Right ventricle myocardium inferior (tissue), 1 donor: ENCODE measurements at regions not wholly inside any gene's neighbourhood (a gene's known extent, or its start where the extent isn't known, plus 50 kb on each side); places are given as distances from the start of the nearest gene placed in this dataset.
"Not testable (repeated sequence)": the region's sequence is repeated elsewhere in the genome, so short reads cannot be mapped to it uniquely, and the experiment has no call there.

Experiments
- ATAC-seq: fragments of 200-7000 bp; cut with Tn5 transposase; one replicate; pipeline ENCODE4 v1.9.1; 2020; ENCODE audit warnings: mild to moderate bottlenecking, moderate library complexity
- DNase-seq: peaks from one replicate; pipeline ENCODE4 v3.0.0; 2021; ENCODE audit errors: missing footprints
- intact Hi-C: fragments of 100-400 bp; cut with DNase I; formaldehyde crosslinking; loops from one replicate; pipeline ENCODE4 v1.11.0; 2022
- donor health status: DM: no; HTN: yes; CAD: no; lungs with severe emphysema.

DNA sequence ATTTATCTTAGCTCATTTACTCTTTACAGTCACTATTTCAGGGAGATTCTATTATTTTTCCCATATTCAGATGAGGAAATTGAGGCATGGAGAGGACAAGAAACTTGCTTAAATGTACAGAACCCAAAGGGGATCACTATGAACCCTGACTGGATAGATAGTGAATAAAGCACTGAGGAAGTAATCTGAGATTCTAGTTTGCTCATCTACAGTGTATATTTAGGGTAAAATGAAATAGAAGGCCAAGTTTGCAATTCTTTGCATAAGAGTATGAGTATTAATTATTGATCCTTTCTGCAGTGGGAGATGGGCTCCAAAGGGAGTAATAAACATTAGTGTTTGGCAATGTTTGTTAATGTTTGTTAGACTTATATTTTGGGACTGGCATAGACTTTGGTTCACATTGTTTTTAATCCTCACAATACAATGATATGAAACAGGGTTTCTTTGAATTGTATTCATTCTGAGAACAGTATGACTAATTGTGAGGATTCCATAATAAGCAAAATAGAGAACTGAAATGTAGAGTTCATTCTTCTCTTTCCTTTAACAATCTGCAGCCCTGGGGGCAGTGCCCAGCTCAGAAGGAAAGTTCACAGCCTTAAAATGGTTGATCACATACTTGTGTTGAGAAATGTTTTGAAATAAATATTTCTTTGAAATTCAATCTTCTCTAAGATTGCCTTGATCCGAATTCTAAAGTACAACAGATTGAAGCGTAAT, 131.0 kb upstream of the ZNF804B start:
- ATAC-seq (no peak), DNase-seq (no peak)
- intact Hi-C loops, result no loop called here

DNA sequence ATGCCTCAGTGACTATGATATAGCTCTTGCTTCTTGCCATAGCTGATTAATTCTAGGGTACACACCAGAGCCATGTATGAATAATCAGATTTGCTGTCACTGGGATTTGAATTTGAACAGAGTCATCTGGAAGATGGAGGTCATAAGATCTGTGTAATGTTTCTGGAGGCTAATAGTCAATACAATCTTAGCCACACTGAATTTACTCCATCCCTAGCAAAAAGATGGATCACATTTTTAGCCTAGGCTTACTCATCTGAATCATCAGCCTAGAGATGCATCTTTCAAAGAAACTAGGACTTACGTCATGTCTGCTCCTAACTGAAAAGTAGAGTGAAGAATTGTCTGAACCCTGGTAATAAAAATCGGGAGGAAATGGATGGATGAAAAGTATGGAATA, 142.3 kb upstream of the ZNF804B start:
- intact Hi-C loops, result no loop called here
- no peak for ATAC-seq
- no peak for DNase-seq

DNA sequence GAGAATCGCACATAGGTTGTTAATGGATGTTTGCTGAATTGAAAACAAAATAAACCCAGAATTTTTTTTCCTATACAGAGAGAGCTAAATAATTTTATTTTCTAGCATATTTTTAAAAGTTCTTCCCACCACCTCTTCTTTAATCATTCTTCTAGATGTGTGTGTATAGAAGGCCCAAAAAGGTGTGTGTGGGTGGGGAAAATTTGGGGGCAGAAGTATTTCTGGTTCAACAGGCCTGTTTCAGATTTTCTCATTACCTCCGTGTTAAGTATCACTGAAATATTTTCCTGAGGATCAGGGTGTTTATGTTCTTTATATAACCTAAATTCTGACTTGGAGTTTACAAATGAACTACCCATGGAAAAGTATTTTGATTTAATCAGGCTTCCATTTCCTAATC, 144.2 kb upstream of the ZNF804B start:
- intact Hi-C loops, result no loop called here
- ATAC-seq, result no peak
- DNase-seq, result no peak

- ATAC-seq, result no peak
- intact Hi-C loops, result no loop called here
Observed at GRCh38 chr7:88614736-88615135, 144.8 kb upstream of the ZNF804B start.

DNA sequence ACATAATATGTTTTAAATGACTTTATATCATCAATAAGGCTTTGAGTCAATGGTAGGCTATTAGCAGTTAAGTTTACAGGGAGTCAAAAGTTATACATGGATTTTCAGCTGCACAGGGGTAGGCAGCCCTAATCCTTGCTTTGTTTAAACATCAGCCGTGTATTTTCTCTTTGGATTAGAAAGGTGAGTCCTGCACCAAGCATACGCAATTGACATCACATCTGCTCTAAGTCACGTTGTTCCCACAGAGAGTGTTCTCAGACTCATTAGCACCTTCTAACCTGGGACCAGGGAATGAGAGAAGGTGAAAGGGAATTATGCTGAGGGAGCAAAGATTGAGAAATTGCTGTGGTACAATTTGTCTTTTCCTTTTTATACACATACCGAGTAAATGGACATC, 148.6 kb upstream of the ZNF804B start:
- ATAC-seq (no peak), DNase-seq (no peak)
- intact Hi-C loops, result no loop called here

More at GRCh38 chr7:88614736-88615135, 144.8 kb upstream of the ZNF804B start:
- no peak for DNase-seq

- ATAC-seq, result no peak
- intact Hi-C loops, result no loop called here
- no peak for DNase-seq
Observed at GRCh38 chr7:88600695-88601094, 158.8 kb upstream of the ZNF804B start.

DNA sequence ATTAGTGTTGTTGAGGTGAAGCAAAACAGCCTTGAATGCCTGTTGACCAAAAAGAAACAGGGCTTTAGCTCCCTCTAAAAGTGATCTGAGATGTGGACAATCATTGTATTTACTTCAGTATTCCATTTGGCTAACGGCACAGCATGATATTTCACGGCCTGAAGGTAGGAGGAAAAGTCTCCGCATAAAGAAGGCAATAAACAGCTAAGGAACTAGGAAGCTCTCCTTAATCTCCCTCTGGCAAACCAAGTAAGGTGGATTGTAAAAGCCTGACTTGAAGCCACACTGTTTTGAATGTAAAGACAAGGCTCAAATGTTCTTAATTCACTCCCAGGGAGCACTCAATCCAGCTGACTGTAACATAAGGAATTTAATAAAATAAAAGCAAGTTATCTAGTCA, 160.0 kb upstream of the ZNF804B start:
- ATAC-seq (no peak), DNase-seq (no peak)
- intact Hi-C loops, result no loop called here

GRCh38 chr7:88597941-88598425, 161.5 kb upstream of the ZNF804B start:
- DNase-seq (no peak), ATAC-seq (no peak)
- intact Hi-C loops, result no loop called here

GRCh38 chr7:88590963-88591362, 168.5 kb upstream of the ZNF804B start:
- intact Hi-C loops, result no loop called here
- DNase-seq, result no peak
- ATAC-seq, result no peak

- intact Hi-C loops, result no loop called here
- DNase-seq (no peak), ATAC-seq (no peak)
Observed at GRCh38 chr7:88589927-88590326, 169.6 kb upstream of the ZNF804B start.

DNA sequence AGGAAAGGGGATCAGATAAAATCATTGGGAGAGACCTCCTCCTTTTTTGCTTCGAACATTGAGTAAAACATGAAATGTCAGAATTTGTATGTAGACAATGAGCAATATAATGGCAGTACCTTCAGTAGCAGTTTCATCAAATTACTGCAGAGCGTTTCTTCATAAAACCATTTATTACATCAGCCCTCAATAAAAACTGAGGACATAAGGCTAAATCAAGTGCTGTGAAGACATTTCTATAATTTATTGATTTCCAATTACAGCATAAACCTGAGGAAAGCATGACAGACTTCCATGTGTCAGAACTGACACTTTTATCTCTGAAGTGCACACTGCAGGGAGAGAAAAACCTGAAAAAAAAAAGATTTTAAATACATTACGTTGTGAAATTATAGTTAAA, 172.6 kb upstream of the ZNF804B start:
- intact Hi-C loops, result no loop called here
- DNase-seq (no peak), ATAC-seq (no peak)

GRCh38 chr7:88586219-88586618, 173.3 kb upstream of the ZNF804B start:
- intact Hi-C loops, result no loop called here
- no peak for ATAC-seq
- DNase-seq, result no peak

DNA sequence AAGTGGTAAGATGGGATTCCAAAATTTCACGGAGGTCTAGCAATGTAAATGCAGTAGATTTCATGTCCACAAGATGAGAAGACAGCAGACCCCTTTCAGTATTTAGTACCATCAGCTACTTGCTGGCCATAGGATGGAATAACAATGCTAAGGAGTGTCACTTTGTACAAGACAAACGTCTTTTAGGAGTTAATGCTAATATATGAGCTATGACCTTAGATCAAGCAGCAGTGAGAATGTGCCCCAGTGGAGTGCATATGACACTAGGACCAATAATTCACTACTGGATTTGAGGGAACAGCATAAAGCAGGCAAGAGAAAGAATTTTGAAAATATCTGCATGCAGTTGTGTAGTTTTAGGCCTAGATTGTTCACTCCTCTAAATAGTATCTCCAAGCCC, 182.8 kb upstream of the ZNF804B start:
- DNase-seq (no peak), ATAC-seq (no peak)
- intact Hi-C loops, result no loop called here

DNA sequence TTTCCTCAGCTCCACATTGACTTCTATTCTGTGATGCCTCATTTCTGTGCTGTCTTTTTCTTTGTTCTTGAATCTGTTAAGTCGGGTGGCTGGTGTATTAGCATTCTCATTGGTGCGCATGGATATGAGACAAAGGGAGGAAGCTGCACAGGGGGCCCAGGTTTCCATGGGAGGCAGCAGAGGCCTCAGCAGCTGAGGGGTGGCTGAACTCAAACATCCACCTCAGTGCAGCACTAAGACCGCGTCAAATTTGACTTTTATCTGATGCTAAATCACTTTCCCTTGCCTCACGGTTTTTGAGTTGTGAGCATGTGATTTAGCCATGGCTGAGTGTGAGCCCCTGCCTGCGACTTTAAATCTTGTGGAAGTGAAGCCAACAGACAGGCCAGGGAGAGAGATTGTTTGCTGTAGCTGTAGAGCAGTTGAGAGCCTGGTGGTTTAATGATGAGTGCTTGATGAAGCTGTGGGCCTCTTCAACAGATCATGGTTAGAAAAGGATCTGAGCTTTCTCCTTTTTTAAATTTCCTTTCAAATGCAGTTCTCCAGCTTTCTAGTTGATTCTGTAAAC, 193.3 kb upstream of the ZNF804B start:
- DNase-seq, result no peak
- no peak for ATAC-seq
- intact Hi-C loops, result no loop called here

DNA sequence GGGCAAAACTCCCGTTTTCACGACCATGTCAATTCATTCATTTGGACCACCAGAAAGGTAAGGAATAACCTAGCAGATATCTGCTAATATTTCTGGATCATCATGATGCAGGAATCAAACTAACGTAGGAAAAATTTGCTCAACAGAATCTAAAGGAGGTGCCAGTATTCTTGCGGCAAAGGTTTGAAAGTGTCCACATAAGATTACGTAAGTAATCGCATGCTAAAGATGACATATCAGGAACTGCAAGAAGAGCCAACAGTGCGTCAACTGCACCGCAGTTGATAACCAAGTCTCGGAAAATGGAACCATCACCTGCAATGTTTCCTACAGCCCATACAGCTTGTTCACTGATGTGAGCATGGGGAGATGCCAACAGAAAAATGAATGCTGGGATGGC, 194.1 kb upstream of the ZNF804B start:
- no peak for ATAC-seq
- intact Hi-C loops, result no loop called here
- DNase-seq, result no peak

DNA sequence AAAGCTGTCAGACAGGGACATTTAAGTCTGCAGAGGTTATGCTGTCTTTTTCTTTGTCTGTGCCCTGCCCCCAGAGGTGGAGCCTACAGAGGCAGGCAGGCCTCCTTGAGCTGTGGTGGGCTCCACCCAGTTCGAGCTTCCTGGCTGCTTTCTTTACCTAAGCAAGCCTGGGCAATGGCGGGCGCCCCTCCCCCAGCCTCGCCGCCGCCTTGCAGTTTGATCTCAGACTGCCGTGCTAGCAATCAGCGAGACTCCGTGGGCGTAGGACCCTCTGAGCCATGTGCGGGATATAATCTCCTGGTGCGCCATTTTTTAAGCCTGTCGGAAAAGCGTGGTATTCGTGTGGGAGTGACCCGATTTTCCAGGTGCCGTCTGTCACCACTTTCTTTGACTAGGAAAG, 203.1 kb upstream of the ZNF804B start:
- intact Hi-C loops, ATAC-seq, DNase-seq: not testable (repeated sequence)

- DNase-seq, intact Hi-C loops, ATAC-seq: not testable (repeated sequence)
Observed at GRCh38 chr7:88554847-88555246, 204.7 kb upstream of the ZNF804B start.

GRCh38 chr7:88548399-88548798, 211.1 kb upstream of the ZNF804B start:
- ATAC-seq (no peak), DNase-seq (no peak)
- intact Hi-C loops, result no loop called here

DNA sequence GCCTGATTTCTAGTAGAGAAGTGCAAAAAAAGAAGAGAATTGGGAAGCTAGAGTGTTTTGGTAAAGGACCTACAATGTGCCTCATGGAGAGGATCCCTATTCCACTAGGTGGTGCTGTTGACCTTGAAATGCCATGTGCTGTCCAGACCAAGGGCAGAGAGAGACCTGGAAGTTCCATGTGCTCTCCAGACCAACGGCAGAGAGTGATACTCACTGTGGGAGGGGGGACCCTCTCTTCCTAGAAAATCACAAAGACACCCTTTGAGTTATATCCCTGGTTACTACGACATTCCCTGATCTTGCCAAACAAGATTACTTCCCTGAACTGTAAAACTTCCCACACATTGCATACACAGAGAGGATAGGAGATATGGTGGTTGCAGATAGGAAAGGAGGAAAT, 212.7 kb upstream of the ZNF804B start:
- intact Hi-C loops, result no loop called here
- DNase-seq (no peak), ATAC-seq (no peak)

DNA sequence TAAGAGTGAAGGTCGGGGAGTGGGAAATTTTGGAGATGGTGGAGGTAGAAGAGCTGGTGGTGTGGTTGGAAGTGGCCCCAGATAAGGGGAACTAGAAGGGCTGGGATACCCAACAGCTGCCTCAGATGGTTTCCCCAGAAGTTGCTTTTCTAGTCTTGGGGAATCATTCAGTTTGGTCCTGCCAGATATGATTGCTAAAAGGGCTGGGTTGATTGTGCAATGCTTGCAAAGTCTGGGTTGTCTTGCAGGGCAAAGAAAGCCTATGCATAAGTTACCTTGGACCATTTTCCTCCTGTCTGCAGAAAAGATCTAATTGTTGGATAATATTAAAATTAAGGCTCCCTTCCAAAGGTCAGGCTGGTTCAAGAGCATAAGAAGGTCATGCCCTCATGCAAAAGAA, 213.8 kb upstream of the ZNF804B start:
- intact Hi-C loops, result no loop called here
- no peak for DNase-seq
- no peak for ATAC-seq

DNA sequence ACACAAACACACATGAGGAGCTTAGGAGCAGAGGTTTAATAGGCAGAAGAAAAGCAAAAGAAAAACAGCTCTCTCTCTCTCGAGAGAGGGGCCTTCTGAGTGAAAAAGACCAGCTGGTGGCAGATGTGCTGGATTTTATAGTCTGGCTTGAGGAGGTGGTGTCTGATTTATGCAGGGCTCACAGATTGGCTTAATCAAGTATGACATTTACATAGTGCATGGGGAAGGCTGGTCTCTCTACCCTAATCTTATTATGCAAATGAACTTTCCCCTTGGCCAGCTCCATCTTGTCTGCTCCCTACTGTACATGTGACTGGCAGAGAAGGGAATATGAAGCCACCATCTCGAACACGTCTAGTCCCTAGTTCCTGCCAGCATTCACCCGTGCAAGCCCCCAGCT, 219.5 kb upstream of the ZNF804B start:
- peak; percentile 77 for ATAC-seq
- intact Hi-C loops, result no loop called here

More for the DNA sequence above, 219.5 kb upstream of the ZNF804B start:
- no peak for DNase-seq
